HG03175 (cell line): ENCODE measurements at regions not wholly inside any gene's neighbourhood (a gene's known extent, or its start where the extent isn't known, plus 50 kb on each side); places are given as distances from the start of the nearest gene placed in this dataset.
A peak's percentile ranks its signal among the peaks of the same experiment; 100 is the strongest.
"Not testable (repeated sequence)": the region's sequence is repeated elsewhere in the genome, so short reads cannot be mapped to it uniquely, and the experiment has no call there.

ENCODE experiments used
- ATAC-seq: cut with Tn5 transposase; IDR thresholded peaks from one replicate; pipeline ENCODE4 v1.9.1; 2021; ENCODE audit warnings: mild to moderate bottlenecking, moderate library complexity; ENCODE audit not compliant: unreplicated experiment

DNA sequence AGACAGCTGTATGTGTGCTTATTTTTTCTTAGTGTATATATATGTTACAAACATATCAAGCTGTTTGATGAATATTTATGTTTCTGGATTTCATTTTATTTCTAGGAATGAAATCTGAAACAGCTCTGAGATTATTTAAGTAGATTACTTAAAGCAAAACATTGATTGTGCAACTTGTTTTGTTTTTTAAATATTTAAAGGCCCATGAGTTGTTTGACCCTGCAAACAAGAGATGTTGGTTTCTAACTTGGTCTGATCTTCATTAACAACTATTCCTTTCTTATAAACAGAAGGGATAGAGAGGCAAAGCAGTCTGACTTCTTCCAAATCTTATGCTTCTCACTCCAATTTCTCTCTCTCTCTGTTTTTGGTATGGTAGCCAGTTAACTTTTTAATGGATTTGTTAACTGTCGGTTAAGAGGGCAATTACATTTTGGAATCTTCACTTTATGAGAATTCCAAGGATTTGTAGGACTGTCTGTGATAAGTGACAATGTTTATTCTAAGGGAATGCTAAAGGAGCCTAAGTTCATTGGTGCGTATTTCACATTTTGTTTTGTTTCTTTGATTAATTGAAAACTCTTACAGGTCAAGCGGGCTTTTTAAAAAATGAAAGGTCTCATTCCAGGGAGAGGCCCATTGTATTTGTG, 102.6 kb upstream of the HMGA2 start:
- no peak for ATAC-seq

DNA sequence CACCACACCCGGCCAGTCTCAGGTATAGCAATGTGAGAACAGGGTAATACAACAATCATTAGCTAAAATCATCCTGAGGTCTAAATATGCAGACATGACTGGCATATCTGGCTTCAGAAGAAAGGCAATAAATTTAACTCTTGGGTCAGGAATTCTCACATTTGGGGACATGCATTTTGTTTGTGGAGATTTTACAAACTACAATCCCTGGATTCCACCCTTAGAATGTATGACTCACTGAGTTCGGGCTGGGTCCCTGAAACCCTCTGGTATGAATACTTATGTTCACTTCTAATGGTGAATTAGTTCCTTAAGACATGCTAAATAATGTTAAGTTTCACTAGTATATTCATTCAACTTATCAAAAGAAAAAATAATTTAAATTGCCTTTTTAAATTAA, 98.9 kb upstream of the HMGA2 start:
- no peak for ATAC-seq

DNA sequence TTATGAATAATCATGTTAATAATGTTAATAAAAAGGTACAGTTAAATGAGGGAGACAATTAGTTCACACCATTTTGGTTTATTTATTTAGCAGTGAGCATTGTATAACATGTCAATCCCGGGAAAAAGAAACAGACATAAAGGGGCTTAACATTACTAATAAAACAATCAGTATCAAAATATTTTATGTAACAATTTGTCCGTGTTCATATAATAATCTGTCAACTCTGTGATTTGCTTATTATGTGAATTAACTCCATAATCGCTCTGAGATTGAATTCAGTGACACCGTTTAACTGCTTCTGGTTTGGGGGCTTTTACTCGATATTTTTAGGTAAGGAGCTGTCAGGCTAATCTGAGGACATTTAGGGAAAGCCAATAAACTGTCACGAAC, 95.8 kb upstream of the HMGA2 start:
- ATAC-seq, result no peak

DNA sequence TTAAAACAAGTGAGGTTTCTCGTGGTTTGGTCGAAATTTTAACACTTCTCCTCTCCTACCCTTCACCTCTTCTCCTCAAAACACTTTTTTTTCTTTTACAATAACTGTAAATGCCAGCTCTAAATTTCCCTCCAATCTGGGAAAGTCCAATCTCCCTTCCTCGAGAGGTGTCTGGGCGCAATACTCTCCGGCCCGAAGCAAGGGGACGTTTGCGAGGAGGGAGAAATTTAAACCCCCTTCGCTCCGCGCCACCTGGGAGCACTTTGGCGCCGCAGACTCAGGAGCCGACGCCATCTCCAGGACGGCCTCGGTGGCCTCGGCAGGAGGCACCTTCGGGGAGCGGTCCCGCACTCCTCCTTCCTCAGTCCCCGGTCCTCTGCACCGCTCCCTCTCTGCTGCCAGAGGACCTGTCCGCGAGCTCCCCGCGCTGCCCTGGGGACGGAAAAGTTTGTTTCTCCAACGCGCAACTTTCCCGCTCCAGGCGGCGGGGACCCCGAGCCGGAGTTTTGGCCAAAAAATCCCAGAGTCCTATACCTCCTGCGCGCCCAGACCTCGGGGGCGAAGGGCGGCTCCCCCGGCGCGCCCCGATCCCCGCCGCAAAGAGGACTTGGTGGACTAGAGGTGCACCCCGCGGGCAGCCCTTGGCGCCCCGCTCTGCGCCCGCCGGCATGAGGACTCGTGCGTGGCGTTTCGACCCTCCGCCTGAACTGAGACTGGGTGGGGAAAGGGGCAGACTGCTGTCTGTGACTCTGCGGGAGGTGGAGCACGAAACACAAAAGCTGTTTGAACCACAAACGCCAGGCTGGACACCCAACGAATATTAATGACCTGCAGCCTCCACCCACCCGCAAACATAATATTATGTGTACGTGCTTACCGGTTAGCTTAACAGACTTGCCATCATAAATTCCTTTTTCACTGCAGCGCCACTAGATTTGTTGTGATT, 95.2 kb upstream of the HMGA2 start:
- ATAC-seq, result no peak

DNA sequence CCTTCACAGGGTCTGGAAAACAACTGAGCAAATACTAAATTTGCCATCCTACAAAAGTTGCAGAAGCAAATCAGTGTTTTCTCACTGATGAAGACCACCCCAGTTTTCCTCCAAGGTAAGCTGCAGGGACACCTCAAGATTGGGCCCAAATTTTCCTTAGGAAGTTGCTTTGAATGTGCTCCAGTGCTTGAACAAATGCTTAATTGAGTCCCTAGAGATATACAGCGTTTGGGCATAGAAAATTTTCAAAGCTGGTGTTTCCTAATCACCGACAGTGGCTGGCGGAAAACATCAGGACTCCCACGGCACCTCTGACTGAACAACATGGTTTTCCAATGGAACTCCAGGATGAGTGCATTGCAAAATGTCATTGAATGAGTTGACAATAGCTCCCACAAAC, 92.5 kb upstream of the HMGA2 start:
- no peak for ATAC-seq

DNA sequence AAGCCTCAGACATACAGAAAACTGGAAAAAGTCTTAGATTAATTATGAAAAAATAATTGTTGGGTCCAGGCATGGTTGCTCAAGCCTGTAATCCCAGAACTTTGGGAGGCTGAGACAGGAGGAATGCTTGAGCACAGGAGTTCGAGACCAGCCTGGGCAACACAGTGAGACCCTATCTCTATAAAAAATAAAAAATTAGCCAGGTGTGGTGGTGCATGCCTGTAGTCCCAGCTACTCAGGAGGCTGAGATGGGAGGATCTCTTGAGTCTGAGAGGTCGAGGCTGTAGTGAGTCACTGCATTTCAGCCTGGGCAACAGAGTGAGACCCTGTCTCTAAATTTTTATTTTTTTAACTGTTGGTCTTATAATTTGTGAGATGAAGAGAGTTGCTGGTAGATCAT, 90.6 kb upstream of the HMGA2 start:
- not testable (repeated sequence) for ATAC-seq

DNA sequence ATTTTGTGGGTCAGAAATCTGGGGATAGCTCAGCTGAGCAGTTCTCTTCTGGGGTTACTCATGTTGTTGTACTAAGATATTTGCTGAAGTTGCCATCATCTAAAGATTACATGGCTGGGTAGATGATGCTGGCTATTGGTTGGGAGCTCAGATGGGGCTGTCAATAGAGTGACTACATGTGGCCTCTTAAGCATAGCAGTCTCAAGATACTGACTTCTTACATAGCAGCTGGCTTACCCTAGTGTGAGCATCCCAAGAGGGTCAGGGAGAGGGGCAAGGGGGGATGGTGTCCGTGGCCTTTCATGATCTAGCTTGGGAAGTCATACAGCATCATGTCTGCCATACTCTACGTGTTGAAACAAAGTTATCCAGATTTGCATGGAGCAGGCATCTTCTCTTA, 90.1 kb upstream of the HMGA2 start:
- ATAC-seq, result no peak

DNA sequence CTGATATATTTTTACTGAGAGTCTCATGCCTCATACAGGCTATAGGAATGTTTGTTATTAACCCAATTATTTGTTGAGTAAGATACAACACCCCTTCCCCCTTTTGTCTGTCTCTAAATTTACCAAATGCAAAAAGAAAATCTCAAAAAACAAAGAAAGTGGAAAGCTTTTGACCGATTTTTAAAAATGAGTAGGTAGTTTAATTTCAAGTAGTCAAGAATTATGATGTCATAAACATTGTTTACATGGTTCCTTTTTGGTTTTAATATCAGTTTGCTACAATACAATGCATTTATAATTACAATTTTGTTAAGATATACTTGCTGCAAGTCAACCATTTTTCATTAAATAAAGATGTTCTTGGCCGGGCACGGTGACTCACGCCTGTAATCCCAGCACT, 84.7 kb upstream of the HMGA2 start:
- ATAC-seq, result no peak

DNA sequence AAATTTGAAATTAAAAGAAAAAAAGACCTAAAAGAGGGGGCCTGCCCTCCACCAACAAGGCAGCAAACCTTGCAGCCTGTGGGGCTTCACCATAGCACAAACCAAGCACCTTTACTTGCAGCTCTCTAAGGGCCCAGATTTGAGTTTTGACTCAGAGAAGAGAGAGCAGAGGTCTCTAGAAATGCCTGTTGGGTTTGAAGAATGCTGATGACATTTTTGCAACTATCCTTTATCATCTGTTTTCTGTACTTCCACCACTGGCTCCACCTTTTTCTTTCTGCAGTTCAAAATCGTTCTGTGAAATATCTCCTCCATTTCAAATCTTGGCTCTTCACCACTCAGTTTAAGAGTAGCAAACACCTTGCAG, 83.8 kb upstream of the HMGA2 start:
- ATAC-seq, result no peak

DNA sequence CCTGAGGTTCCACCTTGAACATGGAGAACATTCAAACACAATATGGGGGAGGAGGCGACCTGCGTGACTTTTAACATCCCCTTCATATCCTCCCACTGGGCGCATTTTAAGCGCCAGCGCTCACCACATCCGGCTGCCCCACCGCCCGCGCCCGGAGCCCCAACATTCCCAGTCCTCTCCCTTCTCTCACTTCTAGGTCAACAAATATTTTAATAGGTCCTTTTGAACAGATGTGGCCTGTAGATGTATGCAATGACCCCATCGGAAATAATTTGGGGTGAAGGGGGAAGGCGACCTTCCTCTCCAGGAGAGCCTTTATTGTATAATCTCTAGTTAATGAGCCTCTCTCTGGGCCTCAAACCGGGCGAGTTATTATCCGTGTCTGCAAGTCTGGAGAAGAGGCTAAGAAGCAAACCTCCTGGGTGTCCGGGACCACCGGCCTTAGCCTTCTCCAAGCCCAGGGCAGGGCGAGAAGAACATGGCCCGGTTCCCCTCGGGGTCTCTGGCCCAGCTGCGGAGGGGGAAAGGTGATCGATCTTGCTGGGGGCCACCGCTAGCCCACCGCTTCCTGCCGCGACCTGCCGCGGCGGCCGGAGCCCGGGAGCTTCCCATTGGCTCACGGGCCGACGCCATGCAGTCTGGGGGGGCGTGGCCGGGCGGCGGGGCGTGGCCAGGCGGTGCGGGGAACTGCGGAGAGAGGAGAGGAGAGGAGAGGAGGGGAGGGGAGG, 83.2 kb upstream of the HMGA2 start:
- ATAC-seq, result peak; percentile 64

DNA sequence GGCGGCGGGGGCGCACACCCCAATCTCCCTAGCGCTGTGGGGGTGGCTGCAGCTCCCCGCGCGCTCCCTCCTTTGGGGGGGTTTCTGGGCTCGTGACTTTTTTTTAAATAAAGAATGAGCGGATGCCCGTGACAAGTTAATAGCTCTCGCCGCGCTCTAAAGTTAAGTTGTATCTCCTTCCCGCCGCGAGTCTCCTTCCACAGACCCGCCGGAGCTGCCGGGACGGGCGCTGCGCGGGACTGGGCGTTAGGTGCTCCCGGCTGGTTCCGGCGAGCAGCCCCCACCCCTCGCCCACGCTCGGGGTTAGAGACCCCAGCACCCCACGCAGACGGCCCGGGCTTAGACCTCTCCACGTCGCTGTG, 82.6 kb upstream of the HMGA2 start:
- ATAC-seq, result peak; percentile 19

DNA sequence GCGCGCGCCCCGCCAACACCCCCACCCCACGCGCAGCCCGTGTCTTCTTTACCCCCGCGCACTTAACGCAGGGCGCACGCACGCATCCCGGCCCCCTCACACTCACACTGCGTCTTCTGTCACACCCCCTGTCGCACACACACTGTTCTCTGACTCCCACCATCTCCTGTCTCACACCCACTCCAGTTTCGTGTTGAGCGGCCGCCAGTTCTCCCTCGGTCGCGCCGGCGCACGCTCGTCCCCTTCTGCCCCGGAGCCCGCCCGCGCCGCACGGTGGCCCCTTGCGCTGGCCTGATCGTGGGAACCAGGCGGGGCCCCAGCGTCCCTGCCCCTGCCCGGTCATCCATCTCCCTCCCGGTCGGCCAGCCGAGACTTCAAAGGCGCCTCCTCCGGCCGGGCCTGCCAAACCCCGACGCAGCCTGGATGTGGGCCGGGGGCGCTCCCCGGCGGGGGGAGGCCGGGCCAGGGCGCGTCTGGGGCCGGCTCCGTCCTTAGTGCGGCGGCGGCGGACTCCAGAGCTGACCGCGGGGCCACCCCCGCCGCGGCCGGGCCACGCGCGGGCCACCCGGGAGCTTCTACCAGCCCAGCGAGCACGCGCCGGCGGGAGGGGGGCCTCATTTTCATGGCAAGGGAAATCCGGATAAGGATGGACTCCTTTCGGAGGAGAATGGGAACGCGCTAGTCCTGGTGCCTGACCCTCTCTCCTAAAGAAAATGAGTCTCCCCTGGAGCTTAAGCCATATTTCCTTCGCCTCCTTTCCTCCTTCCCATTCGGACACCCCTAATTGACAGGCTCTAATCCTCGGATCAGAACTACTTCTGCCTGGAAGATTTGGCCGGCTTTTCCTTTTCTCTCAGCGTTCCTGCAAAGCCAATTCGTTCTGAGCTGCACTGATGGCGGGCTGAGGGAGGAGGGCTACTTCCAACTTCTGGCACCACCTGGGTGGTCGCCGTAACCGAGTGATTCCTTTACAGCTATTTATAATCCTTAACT, 82.0 kb upstream of the HMGA2 start:
- no peak for ATAC-seq

DNA sequence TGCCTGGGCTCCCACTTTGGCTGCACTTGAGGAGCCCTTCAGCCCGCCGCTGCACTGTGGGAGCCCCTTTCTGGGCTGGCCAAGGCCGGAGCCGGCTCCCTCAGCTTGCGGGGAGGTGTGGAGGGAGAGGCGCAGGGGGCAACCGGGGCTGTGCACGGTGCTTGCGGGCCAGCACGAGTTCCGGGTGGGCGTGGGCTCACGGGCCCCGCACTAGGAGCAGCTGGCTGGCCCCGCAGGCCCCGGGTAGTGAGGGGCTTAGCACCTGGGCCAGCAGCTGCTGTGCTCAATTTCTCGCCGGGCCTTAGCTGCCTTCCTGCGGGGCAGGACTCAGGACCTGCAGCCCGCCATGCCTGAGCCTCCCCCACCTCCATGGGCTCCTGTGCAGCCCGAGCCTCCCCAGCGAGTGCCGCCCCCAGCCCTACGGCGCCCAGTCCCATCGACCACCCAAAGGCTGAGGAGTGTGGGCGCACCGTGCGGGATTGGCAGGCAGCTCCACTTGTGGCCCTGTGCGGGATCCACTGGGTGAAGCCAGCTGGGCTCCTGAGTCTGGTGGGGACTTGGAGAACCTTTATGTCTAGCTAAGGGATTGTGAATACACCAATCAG, 79.9 kb upstream of the HMGA2 start:
- ATAC-seq, result not testable (repeated sequence)

DNA sequence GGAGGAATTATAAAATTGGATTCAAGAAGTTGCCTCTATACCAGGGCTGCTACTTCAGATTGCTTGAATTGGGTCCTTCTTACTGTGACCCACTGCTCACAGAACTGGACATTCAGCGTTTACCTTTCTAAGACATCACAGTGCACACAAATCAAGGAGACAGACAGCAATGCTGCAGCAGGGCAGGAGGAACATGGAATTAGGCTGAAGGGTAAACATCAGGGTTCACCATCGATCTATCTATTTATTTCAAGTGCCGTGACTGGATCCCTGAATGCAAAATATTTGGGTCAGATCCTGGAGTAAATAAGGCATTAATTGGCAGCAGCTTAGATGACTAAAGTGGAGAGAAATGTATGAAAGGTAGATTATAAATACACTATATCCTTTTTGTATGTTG, 76.9 kb upstream of the HMGA2 start:
- no peak for ATAC-seq

DNA sequence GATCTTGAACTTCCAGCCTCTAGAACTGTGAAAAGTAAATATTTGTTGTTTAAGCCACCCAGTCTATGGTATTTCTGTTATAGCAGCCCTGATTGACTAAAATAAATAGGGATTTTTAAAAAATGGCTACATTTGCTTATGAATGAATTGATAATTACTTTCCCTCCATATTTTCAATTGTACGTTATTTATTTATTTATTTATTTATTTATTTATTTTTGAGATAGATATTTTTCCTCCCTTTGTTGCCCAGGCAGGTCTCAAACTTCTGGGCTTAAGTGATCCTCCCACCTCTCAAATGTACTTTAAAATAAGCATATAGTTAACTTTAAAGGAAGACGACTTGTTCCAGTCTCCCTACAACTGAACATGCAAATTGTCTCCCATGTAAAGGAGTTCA, 76.0 kb upstream of the HMGA2 start:
- no peak for ATAC-seq

DNA sequence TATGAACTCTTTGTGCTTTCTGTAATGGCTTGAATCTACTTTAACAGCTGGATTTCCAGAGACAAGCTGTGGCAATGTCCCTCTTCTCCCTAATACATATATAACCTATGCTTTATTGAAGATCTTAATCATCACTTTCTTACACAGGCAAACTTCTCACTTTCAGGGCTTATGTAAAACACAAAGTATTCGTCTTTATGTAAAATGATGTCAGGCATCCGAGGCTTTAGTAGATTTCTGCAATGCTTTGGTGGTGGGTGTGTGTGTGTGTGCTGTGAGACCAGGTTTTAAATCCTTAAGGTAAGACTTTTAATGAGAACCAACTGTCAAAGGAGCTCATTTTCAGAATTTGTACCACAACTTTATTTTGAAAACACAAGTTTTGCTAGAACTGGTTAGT, 70.0 kb upstream of the HMGA2 start:
- ATAC-seq, result no peak

DNA sequence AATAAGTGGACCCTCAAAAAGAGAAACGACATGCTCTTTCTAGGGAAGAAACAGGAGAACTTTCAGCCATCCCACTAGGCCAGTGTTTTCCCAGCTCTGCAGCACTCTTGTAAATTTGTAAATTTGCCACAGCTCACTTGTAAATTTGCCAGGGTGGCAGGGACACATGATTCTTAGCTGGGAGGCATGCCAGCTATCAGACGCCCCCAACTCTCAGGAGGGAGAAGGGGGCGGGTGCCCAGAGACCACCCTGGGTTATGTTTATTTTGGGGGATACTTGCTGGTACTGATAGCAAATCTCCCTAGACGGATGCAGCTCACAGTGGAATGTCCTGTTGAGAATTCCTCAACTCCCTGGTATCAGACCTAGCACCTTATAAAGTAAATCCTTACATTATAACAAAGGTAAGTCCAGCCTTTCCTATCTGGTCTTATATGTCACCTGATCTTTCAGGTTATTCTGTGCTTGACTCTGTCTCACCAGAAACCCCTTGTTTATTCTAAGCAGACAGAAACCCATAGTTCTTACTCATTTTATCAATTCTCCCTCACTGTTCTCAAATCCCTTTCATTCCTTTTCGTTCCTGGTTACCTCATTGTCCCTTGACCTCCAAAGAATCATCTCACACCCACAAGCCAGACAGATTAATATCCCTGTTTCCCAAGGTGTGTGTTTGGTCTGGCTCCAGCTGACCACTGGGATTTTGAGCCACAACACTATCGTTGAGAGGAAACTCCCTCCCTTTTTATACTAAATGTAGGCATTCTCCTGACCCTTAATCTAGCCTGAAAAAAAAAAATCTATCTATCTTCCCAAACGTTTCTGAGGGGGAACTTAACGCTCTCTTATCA, 69.3 kb upstream of the HMGA2 start:
- no peak for ATAC-seq

DNA sequence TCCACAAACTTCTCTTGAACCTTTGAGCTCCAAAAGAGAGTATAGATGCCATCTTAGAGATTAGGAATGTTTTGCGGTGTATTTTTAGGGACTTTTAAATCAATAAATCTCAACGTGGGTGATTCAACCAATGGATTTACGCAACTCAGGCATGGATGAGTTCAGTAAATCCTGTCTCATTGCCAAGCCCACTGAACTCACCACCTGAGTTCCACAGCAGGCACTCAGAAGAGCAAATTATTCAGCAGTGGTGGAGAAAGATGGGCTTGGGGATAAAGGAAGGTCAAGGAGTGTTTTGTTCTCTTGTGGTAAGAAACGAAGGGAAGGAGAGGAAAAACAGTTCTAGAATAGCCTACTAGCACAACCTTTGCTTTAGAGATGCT, 68.7 kb upstream of the HMGA2 start:
- ATAC-seq, result no peak

DNA sequence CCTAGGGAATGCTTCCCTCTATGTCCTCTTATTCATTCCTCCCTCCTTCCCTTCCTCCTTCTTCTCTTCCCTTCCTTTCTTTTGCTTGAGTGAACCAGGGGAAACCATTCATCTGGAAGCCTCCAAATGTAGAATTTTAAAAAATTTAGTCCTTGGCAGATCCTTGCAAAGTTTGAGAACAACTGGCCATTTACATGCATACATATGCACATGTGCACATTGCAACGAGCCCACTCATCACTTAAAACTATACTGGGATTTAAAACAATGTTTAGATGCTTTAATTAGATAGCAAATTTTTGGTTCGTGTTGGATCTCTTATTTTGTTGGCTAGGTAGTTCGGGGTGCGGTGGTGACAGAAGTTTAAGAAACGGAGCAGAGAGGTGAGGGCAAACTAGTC, 68.0 kb upstream of the HMGA2 start:
- no peak for ATAC-seq
